GM18511 (cell line): ENCODE measurements at regions not wholly inside any gene's neighbourhood (a gene's known extent, or its start where the extent isn't known, plus 50 kb on each side); places are given as distances from the start of the nearest gene placed in this dataset.

Source experiments
- ATAC-seq: cut with Tn5 transposase; IDR thresholded peaks from one replicate; pipeline ENCODE4 v1.9.1; 2021; ENCODE audit warnings: mild to moderate bottlenecking, moderate library complexity; ENCODE audit not compliant: unreplicated experiment

DNA sequence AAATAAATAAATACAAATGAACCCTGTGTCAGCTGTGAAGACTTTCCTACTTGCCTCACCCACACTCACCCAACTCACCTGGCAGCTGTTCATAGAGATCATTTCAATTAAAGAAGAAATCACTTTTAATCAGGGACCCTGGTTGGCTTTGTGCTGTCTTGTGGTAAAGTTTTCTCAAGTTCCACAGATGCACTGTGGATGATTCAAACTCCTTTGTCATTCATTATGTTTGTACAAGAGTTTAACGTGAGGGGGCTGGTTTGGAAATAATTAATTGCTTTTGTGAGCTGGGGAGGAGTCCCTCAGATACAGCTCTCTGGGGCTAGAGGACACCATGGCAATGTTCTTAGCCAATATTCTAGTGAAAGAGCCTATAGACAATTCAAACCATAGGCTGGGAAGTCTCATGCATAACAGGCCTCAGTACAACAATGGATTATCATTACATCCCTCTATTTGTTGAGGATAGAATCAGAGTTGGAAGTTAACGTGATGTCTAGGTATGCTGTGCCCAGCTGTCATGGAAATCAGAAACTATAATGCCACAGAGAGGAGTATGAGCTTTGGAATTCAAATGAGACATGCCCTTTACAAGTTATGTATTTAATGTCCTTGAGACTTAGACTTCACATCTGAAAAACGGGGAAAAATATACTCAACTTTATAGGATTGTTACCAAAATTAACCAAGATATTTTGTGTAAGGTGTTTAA lies 698.5 kb downstream of the KCNA4 start:
- ATAC-seq: no peak

GRCh38 chr11:29317694-29318093 lies 699.1 kb downstream of the KCNA4 start:
- ATAC-seq: no peak

GRCh38 chr11:29315275-29315674 lies 701.6 kb downstream of the KCNA4 start:
- ATAC-seq: no peak

DNA sequence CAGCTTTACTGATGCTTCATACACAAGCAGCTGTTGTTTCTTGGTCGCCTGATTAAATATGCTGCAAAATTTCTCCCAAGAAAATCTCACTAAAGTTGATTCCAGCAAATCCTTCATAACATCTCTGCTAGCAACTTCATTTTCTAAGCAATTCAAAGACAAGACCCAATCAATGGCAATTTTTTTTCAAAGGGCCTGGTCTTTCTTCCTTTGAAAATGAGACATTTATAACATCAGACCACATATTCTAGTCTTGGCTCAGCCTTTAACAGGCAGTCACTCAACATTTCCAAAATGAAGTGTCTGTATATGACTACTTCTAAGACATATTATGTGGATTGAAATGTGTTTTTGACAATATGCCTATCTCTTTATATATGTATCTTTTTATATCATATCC lies 702.6 kb downstream of the KCNA4 start:
- no peak for ATAC-seq

DNA sequence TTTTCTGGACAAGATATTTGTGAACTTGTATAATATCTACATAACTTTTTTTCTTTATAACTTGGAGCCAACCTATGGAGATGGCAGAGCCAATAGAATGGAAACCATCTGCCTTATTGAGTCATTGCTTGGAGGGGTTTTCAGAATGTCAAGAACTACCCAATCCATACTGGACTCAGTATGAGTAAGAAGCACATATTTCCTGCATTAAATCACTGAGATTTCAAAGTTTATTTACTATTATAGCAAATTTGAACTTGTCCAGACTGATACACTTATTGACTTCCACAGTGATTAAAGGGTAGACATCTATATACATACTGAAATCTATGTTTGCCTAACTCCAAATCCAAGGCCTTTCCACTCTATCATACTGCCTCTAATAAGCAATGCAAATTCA lies 704.0 kb downstream of the KCNA4 start:
- no peak for ATAC-seq

DNA sequence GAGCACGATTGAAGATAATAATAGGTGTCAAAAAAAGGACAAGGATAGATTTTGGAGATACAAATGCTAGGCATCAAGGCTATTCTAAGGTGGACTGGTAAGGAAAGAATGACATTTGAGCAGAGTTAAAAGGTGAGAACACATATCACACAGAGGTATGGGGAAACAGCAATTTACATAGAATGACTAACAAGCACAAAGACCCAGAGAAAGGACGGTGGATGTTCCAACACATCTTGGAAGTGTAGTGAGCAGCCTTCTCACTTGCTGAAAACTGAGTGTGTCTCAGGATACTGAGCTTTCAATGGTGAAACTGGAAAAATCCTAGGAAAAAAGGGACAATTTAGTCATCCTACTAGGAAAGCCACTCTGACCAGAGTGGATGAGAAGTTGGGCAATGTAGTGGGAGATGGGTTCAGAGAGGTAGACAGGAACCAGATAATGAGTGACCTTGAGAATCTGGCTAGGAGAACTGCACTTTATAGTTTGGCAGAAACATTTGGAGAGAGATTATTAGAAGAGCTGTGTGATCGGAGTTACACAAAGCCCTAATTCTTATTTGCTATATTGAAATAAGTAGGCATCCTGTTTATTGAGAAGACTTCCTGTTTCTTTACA lies 706.0 kb downstream of the KCNA4 start:
- ATAC-seq: no peak

- no peak for ATAC-seq
Observed at GRCh38 chr11:29309992-29310391, 706.8 kb downstream of the KCNA4 start.

DNA sequence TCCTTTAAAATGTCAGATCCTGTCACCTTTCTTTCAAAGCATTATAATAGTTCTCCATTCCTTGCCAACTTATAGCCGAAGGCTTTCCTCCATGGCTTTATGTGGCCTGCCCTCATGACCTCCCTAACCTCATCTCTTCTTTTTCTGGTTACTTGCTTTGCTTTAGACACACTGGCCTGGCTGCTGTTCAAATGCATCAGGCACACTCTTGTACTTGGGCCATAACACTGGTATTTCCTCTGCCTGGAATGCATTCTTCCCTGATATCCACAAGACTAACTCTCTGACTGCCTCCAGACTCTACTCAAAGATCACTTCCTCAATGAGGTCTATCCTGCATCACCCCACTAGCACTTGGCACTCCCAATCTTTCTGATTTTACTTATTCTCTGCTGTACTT lies 710.3 kb downstream of the KCNA4 start:
- no peak for ATAC-seq

GRCh38 chr11:29305456-29306232 lies 711.2 kb downstream of the KCNA4 start:
- ATAC-seq: no peak

- no peak for ATAC-seq
Observed at GRCh38 chr11:29300420-29300819, 716.4 kb downstream of the KCNA4 start.

DNA sequence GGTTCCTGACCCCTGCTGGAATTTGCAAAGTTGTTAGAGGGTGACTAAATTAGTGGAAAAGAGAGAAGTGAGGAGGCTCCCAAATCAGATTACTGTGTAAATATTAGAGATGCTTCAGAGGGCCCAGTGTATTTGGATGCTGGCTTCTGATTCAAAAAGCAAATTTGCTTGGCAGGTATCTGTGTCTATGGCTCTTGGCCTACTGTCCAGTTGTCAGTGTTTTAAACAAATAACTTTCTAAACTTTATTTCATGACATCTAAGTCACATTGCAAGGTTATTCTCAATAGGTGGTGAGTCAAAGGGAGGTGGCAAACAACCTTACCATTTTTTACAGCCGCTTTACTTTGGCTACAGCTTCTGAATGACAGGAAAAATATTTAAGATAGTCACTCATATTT lies 720.1 kb downstream of the KCNA4 start:
- no peak for ATAC-seq

DNA sequence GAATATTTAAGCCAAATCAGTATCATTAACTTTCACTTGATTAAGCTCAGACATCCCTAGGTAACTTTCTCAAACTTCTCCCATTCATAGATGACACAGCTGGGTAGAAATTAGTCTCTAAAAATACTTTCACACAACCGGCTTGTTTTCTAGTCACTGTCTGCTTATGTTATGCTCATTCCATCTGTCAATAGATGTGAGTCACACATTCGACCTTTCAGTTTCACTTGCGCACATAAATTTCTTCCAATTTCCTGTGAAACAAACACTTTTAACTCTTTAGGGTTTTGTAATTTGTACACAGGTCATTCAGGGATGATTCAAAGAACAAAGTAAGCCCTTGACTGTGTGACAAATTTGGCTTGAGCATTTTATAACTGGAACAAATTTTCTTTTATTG lies 723.0 kb downstream of the KCNA4 start:
- peak; percentile 96 for ATAC-seq

GRCh38 chr11:29282088-29282487 lies 734.7 kb downstream of the KCNA4 start:
- ATAC-seq: no peak

- ATAC-seq: no peak
Observed at GRCh38 chr11:29281271-29281777, 735.5 kb downstream of the KCNA4 start.

DNA sequence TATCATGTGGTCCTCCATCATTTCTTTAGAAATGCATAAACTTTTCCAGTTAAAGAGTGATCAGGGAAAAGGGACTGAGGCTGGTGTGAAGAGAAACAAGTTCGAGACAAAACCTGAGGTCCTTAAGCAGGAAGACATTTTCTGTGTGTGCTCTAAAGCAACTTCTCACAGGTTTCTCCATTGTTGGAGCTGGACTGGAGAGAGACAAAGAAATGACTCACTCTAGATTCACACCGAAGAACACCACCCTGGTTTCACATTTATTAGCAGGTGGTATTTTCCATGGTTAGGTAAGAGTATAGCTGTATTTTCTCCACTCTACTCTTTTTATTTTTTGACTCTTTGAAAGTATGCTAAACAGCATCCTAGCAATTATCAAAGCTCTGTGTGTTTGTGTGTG lies 736.4 kb downstream of the KCNA4 start:
- ATAC-seq: peak; percentile 80

DNA sequence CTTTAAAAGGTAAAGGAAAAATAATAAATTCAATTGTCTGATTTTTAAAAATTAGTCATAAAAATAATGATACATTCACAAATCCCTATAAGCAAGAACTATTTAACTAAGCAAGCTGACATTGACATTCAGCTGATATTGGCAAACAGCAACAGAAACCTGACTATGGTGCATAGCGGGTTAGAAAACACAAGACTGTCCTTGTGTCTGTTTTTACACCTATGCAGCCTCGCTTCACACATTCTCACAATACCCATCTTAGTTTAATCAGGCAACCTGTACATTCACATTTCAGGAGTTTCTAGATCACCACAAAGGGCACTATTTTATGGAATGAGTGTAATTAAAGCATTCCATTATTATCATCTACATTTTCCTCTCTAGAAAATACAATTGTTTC lies 737.1 kb downstream of the KCNA4 start:
- ATAC-seq: no peak

- ATAC-seq: no peak
Observed at GRCh38 chr11:29272019-29272654, 744.7 kb downstream of the KCNA4 start.

DNA sequence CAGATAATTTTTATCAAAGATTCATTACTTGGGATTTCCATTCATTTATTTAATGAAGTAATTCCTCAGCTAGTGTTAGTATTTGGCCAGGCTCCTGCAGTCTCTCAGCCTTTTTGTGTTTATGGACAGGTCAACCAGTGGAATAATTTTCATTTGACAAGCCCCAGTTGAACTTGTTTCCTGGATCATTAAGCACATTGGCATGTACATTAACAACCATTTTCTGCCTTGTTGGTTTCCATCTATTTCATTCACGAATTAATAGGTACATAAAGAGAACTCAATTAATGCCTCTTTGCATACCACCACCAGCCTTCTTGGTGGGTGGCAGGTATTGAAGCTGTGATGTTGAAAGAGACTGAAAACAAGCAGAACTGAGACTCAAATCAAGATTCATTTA lies 745.2 kb downstream of the KCNA4 start:
- ATAC-seq: no peak

GRCh38 chr11:29268733-29269132 lies 748.1 kb downstream of the KCNA4 start:
- no peak for ATAC-seq

DNA sequence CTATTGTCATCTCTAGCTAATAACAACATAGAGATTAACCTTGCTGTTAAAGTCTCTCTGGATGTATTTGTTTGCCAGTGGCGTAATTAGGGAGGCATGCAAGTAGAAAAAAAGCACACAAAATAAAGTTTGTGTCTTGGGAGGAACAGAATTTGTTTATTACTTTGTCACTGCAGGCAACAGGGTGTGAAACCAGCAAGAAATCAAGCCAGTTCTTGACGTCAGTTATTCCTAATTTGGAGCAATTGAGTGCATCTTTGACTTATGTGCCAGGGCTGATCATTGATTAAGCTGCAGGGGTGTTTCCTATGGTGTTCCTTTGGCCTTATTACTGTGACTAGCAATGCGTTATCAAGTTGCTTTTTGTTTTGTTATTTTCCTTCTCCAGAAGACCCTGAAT lies 751.0 kb downstream of the KCNA4 start:
- no peak for ATAC-seq

DNA sequence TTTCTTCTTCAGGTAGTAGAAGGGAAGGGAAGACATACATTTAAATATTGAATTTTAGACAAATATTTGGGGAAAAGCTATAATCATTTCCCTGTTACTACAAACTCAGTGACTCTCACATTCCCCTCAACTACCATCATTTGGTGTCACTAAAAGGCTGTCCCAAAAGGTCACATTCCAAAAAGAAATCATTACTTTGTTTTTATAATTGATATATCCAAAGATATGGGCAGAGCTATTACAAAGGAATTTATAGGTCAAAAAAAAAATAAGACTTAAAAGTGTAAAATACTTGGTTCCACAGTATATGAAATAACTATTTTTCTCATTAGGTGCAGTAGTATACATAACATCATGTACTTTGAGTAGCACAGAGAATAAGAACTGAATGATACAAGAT lies 751.4 kb downstream of the KCNA4 start:
- ATAC-seq: no peak
